ENCODE measurements at regions not wholly inside any gene's neighbourhood (a gene's known extent, or its start where the extent isn't known, plus 50 kb on each side); places are given as distances from the start of the nearest gene placed in this dataset.

- TF ChIP-seq, protein P1, sequence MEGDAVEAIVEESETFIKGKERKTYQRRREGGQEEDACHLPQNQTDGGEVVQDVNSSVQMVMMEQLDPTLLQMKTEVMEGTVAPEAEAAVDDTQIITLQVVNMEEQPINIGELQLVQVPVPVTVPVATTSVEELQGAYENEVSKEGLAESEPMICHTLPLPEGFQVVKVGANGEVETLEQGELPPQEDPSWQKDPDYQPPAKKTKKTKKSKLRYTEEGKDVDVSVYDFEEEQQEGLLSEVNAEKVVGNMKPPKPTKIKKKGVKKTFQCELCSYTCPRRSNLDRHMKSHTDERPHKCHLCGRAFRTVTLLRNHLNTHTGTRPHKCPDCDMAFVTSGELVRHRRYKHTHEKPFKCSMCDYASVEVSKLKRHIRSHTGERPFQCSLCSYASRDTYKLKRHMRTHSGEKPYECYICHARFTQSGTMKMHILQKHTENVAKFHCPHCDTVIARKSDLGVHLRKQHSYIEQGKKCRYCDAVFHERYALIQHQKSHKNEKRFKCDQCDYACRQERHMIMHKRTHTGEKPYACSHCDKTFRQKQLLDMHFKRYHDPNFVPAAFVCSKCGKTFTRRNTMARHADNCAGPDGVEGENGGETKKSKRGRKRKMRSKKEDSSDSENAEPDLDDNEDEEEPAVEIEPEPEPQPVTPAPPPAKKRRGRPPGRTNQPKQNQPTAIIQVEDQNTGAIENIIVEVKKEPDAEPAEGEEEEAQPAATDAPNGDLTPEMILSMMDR (IDR thresholded peaks at IDR 0.05), result no peak
- TF ChIP-seq POLR2A (IDR thresholded peaks at IDR 0.05), result no peak
These were observed 150.7 kb upstream of the TLE3 start for GRCh38 chr15:70248116-70249025.
